ENCODE measurements at regions not wholly inside any gene's neighbourhood (a gene's known extent, or its start where the extent isn't known, plus 50 kb on each side); places are given as distances from the start of the nearest gene placed in this dataset.

GRCh38 chr6:97459986-97460385 is 177.0 kb upstream of the MMS22L start:
- no peak for TF ChIP-seq EZH2 (IDR thresholded peaks at IDR 0.05; ENCODE audit: borderline replicate concordance, low read depth, low read length, poor library complexity, severe bottlenecking)
- TF ChIP-seq, protein P1, sequence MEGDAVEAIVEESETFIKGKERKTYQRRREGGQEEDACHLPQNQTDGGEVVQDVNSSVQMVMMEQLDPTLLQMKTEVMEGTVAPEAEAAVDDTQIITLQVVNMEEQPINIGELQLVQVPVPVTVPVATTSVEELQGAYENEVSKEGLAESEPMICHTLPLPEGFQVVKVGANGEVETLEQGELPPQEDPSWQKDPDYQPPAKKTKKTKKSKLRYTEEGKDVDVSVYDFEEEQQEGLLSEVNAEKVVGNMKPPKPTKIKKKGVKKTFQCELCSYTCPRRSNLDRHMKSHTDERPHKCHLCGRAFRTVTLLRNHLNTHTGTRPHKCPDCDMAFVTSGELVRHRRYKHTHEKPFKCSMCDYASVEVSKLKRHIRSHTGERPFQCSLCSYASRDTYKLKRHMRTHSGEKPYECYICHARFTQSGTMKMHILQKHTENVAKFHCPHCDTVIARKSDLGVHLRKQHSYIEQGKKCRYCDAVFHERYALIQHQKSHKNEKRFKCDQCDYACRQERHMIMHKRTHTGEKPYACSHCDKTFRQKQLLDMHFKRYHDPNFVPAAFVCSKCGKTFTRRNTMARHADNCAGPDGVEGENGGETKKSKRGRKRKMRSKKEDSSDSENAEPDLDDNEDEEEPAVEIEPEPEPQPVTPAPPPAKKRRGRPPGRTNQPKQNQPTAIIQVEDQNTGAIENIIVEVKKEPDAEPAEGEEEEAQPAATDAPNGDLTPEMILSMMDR (conservative IDR thresholded peaks at IDR 0.05; ENCODE audit: low read depth, low read length) = no peak
- Histone ChIP-seq H3K36me3 (ENCODE audit: insufficient read depth, low read length, poor library complexity, severe bottlenecking) (no peaks in the 10 kb centered on the region), H3K27ac (ENCODE audit: low read depth, low read length, poor library complexity, severe bottlenecking) (peak overlapping the region; percentile 94), H3K4me3 (ENCODE audit: low read depth, low read length, poor library complexity, severe bottlenecking) (no peak overlapping the region), H3K4me1 (ENCODE audit: insufficient read depth, low read length, poor library complexity, severe bottlenecking) (peaks cover 52% of the 10 kb centered on the region), H3K9me3 (ENCODE audit: low read depth, low read length, poor library complexity, severe bottlenecking) (no peaks in the 10 kb centered on the region), H3K27me3 (replicated peaks; ENCODE audit: insufficient read depth, low read depth, low read length, poor library complexity) (no peaks in the 10 kb centered on the region)
- CTCF ChIA-PET = interaction anchor here (1.0 kb wide), 1 partner anchor 20 kb away, joined by 3 read pairs; no protein-coding TSS in a partner anchor
- intact Hi-C loops (cut with micrococcal nuclease; ENCODE audit: unreplicated experiment) = loop anchor here (10.0 kb wide), 1 partner anchor 1375 kb away; the partner anchor contains the start of gene POU3F2
- no TSS peak for BruUV-seq (replicated peaks)
- POLR2A ChIA-PET (ENCODE audit: low non-redundant PET) = no interaction called here
- no peak for DNase-seq (ENCODE audit: low spot score)

- no peaks in the 10 kb centered on the region for H3K9me3 ChIP-seq (ENCODE audit: low read depth, low read length, poor library complexity, severe bottlenecking)
- H3K27ac ChIP-seq (ENCODE audit: low read depth, low read length, poor library complexity, severe bottlenecking) = peak overlapping the region; percentile 94
- no peaks in the 10 kb centered on the region for H3K27me3 ChIP-seq (replicated peaks; ENCODE audit: insufficient read depth, low read depth, low read length, poor library complexity)
- TF ChIP-seq, protein P1 (conservative IDR thresholded peaks at IDR 0.05; ENCODE audit: low read depth, low read length) = no peak
- no peak for TF ChIP-seq EZH2 (IDR thresholded peaks at IDR 0.05; ENCODE audit: borderline replicate concordance, low read depth, low read length, poor library complexity, severe bottlenecking)
- intact Hi-C loops (cut with micrococcal nuclease; ENCODE audit: unreplicated experiment) = loop anchor here (10.0 kb wide), 1 partner anchor 1374 kb away; the partner anchor contains the start of gene POU3F2
- peaks cover 58% of the 10 kb centered on the region for H3K4me1 ChIP-seq (ENCODE audit: insufficient read depth, low read length, poor library complexity, severe bottlenecking)
- no peak overlapping the region for H3K4me3 ChIP-seq (ENCODE audit: low read depth, low read length, poor library complexity, severe bottlenecking)
- BruUV-seq (replicated peaks) = no TSS peak
- no peaks in the 10 kb centered on the region for H3K36me3 ChIP-seq (ENCODE audit: insufficient read depth, low read length, poor library complexity, severe bottlenecking)
- POLR2A ChIA-PET (ENCODE audit: low non-redundant PET) = no interaction called here
- CTCF ChIA-PET = interaction anchor here (1.0 kb wide), 1 partner anchor 20 kb away, joined by 3 read pairs; no protein-coding TSS in a partner anchor
- no peak for DNase-seq (ENCODE audit: low spot score)
Measured at GRCh38 chr6:97460394-97461080, 177.5 kb upstream of the MMS22L start.

DNA sequence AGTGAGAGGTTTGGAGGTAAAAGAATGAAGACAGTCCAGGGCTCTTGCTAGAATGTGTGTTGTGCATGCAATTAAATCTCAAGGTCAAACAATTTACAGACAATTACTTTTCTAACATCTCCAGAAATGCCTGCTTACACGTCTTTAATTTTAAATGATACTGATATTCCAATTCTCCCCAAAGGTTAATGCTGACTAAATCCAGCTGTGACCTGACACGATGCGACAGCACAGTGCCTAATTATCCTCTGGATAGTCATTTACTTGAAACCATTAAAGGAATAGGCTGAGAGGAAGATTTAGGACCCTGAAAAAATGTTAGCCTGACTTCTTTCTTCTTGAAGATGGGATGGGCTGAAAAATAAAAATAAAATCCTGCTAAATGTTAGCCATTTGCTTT is 178.2 kb upstream of the MMS22L start:
- H3K36me3 ChIP-seq (ENCODE audit: insufficient read depth, low read length, poor library complexity, severe bottlenecking) = no peaks in the 10 kb centered on the region
- H3K4me3 ChIP-seq (ENCODE audit: low read depth, low read length, poor library complexity, severe bottlenecking) = no peak overlapping the region
- H3K27me3 ChIP-seq (replicated peaks; ENCODE audit: insufficient read depth, low read depth, low read length, poor library complexity) = no peaks in the 10 kb centered on the region
- DNase-seq (ENCODE audit: low spot score) = no peak
- intact Hi-C loops (cut with micrococcal nuclease; ENCODE audit: unreplicated experiment) = loop anchor here (10.0 kb wide), 1 partner anchor 1374 kb away; the partner anchor contains the start of gene POU3F2
- no peaks in the 10 kb centered on the region for H3K9me3 ChIP-seq (ENCODE audit: low read depth, low read length, poor library complexity, severe bottlenecking)
- TSS peak; percentile 29 for BruUV-seq (replicated peaks)
- peaks cover 65% of the 10 kb centered on the region for H3K4me1 ChIP-seq (ENCODE audit: insufficient read depth, low read length, poor library complexity, severe bottlenecking)
- ChIA-PET CTCF (no interaction called here), POLR2A (ENCODE audit: low non-redundant PET) (no interaction called here)
- H3K27ac ChIP-seq (ENCODE audit: low read depth, low read length, poor library complexity, severe bottlenecking) = peak overlapping the region; percentile 94
- no peak for TF ChIP-seq EZH2 (IDR thresholded peaks at IDR 0.05; ENCODE audit: borderline replicate concordance, low read depth, low read length, poor library complexity, severe bottlenecking)
- TF ChIP-seq, protein P1 (conservative IDR thresholded peaks at IDR 0.05; ENCODE audit: low read depth, low read length) = no peak
